HUES64 (cell line): ENCODE measurements at regions not wholly inside any gene's neighbourhood (a gene's known extent, or its start where the extent isn't known, plus 50 kb on each side); places are given as distances from the start of the nearest gene placed in this dataset.

ENCODE experiments used
- H3K27ac ChIP-seq: 2 replicates; pipeline ENCODE4 v1.7.0; 2013; ENCODE audit warnings: low read depth, low read length, inconsistent platforms
- H3K27me3 ChIP-seq: 2 replicates; pipeline ENCODE4 v1.6.1; 2013; ENCODE audit warnings: mild to moderate bottlenecking, low read length; ENCODE audit not compliant: insufficient read depth
- H3K36me3 ChIP-seq: 2 replicates; pipeline ENCODE4 v1.6.1; 2013; ENCODE audit warnings: mild to moderate bottlenecking, low read length; ENCODE audit not compliant: insufficient read depth
- H3K4me1 ChIP-seq: 2 replicates; pipeline ENCODE4 v1.6.1; 2013; ENCODE audit warnings: mild to moderate bottlenecking, low read length, moderate library complexity; ENCODE audit not compliant: insufficient read depth
- H3K4me3 ChIP-seq: 2 replicates; pipeline ENCODE4 v1.5.1; 2013; ENCODE audit warnings: mild to moderate bottlenecking, low read length, moderate library complexity
- H3K9ac ChIP-seq: 2 replicates; pipeline ENCODE4 v1.6.1; 2013; ENCODE audit warnings: mild to moderate bottlenecking, low read depth, low read length
- H3K9me3 ChIP-seq: 2 replicates; pipeline ENCODE4 v1.6.1; 2013; ENCODE audit warnings: low read depth, low read length; ENCODE audit not compliant: insufficient read depth
- WGBS: fragments of 150-250, 120-280 bp; methylation state at CpG from one replicate; pipeline ENCODE4 v1.1.7; 2013; ENCODE audit warnings: missing lambda C conversion rate; 5-methylcytosine and 5-hydroxymethylcytosine counted together

DNA sequence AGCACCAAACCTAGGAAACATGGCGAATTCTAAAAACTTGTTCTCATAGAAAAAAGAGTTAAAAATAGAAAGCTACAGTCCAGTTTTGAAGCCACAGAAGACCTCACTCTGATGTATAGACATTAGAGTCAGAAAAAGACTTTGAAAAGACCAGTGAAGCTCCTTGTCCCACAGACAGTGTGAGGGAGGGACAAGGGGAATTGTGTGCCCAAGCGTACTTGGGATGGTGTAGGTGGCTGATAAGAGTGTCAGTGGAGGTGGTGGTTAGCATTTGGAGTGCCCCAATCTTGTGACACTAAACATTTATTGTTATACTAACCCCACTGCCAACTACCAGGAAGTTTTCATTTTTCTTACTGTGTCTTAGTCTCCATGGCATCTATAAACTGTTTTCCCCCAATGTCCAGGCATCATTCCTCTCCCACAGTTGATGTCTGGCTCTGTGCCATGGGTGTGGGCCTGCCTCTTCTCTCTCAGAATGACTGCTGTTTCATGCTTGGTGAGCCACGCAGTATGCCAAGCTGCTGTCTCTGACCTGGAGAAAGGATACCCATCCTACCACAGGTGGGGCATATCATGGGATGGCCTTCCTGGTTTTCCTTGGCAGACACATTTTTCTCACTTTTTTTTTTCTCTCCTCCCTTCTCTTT is 161.4 kb downstream of the RPIA start:
- Histone ChIP-seq H3K4me3 (no peak overlapping the region), H3K9me3 (no peaks in the 10 kb centered on the region), H3K27ac (no peak overlapping the region), H3K9ac (no peak overlapping the region), H3K4me1 (peaks cover 11% of the 10 kb centered on the region), H3K36me3 (no peaks in the 10 kb centered on the region), H3K27me3 (no peaks in the 10 kb centered on the region)
- 95% methylated on average over 3 of the region's 3 CpGs for WGBS

DNA sequence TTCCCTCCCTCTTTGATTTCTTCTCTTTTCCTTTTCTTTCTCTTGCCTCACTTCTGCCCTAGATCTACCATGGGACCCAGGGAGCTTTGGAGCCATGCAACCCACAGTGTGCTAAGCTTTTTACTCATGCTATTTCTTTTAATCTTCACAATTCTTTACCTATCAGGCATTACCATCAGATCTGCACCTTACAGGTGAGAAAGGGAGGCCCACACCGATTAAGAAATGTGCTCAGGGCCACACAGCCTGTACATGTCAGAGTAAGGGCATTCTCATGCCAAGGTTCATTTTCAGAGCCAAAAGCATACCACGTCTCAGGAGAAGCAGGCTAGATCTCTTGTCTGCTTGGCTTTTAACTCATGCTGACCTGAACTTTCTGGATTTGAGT is 161.9 kb downstream of the RPIA start:
- no peaks in the 10 kb centered on the region for H3K36me3 ChIP-seq
- H3K27me3 ChIP-seq, result no peaks in the 10 kb centered on the region
- H3K4me3 ChIP-seq, result no peak overlapping the region
- H3K4me1 ChIP-seq, result peaks cover 16% of the 10 kb centered on the region
- H3K27ac ChIP-seq, result no peak overlapping the region
- H3K9ac ChIP-seq, result no peak overlapping the region
- no peaks in the 10 kb centered on the region for H3K9me3 ChIP-seq
- 91% methylated on average over 2 of the region's 2 CpGs for WGBS

DNA sequence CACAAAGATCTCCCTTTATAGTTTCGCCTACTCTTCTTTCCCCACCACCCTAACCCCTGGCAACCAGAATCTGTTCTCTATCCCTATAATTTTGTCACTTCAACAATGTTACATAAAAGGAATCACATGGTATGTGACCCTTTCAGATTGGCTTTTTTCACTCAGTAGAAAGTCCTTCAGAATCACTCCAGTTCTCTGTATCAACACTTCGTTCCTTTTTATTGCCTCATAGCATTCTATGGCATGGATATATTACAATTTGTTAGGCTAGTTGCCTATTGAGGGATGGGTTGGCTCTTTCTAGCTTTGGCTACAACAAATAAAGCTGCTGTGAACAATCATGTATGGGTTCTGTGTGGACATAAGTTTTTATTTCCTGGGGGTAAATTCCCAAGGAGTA is 163.1 kb downstream of the RPIA start:
- Histone ChIP-seq H3K4me3 (no peak overlapping the region), H3K9me3 (no peaks in the 10 kb centered on the region), H3K4me1 (peaks cover 23% of the 10 kb centered on the region), H3K36me3 (no peaks in the 10 kb centered on the region), H3K27ac (no peak overlapping the region), H3K9ac (no peak overlapping the region), H3K27me3 (no peaks in the 10 kb centered on the region)
- 94% methylated on average over 1 of the region's 2 CpGs for WGBS

- WGBS, result 67% methylated on average over 3 of the region's 3 CpGs
- no peaks in the 10 kb centered on the region for H3K27me3 ChIP-seq
- no peak overlapping the region for H3K27ac ChIP-seq
- no peak overlapping the region for H3K9ac ChIP-seq
- H3K9me3 ChIP-seq, result no peaks in the 10 kb centered on the region
- no peaks in the 10 kb centered on the region for H3K36me3 ChIP-seq
- no peak overlapping the region for H3K4me3 ChIP-seq
- peaks cover 23% of the 10 kb centered on the region for H3K4me1 ChIP-seq
These were observed 164.3 kb downstream of the RPIA start for GRCh38 chr2:88855620-88856408.

GRCh38 chr2:88856409-88857135 is 165.1 kb downstream of the RPIA start:
- Histone ChIP-seq H3K27me3 (no peaks in the 10 kb centered on the region), H3K9me3 (no peaks in the 10 kb centered on the region), H3K4me3 (no peak overlapping the region), H3K27ac (no peak overlapping the region), H3K4me1 (peaks cover 23% of the 10 kb centered on the region), H3K9ac (no peak overlapping the region), H3K36me3 (no peaks in the 10 kb centered on the region)
- WGBS, result 93% methylated on average over 2 of the region's 3 CpGs

GRCh38 chr2:88857274-88857741 is 165.8 kb downstream of the RPIA start:
- Histone ChIP-seq H3K4me3 (no peak overlapping the region), H3K27me3 (no peaks in the 10 kb centered on the region), H3K4me1 (peaks cover 23% of the 10 kb centered on the region), H3K36me3 (no peaks in the 10 kb centered on the region), H3K9ac (peak overlapping the region; percentile 37; the same call in 1 of the 2 replicates), H3K9me3 (no peaks in the 10 kb centered on the region), H3K27ac (no peak overlapping the region)
- 87% methylated on average over 9 of the region's 9 CpGs for WGBS

DNA sequence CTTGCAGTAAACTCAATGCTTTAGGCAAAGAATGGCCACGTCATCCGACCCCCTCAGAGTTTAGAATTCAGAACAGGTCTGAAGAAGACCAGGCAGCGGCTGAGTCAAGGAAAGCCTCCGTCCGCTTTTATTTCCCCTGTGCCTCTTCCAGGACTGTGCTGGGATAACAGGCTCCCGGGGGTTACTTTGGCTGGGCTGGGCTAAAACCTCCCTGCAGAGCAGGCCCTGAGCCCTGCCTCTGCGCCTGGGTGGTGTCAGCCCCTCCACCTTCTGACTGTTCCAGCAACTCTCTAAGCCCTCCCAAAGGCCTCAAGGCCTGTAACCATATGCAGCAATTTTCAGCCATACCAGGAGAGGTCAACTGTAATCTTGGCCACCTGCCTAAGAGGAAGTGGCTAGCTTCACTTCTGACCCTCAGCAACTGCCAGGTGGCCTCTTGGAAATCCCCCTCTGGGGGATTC is 166.5 kb downstream of the RPIA start:
- Histone ChIP-seq H3K4me1 (peaks cover 23% of the 10 kb centered on the region), H3K9ac (no peak overlapping the region), H3K4me3 (no peak overlapping the region), H3K27me3 (no peaks in the 10 kb centered on the region), H3K27ac (no peak overlapping the region), H3K9me3 (no peaks in the 10 kb centered on the region), H3K36me3 (no peaks in the 10 kb centered on the region)
- WGBS, result 62% methylated on average over 7 of the region's 7 CpGs

- Histone ChIP-seq H3K9ac (no peak overlapping the region), H3K36me3 (no peaks in the 10 kb centered on the region), H3K9me3 (no peaks in the 10 kb centered on the region), H3K27ac (no peak overlapping the region), H3K4me3 (no peak overlapping the region), H3K27me3 (no peaks in the 10 kb centered on the region), H3K4me1 (peaks cover 23% of the 10 kb centered on the region)
- 96% methylated on average over 16 of the region's 16 CpGs for WGBS
These were observed 168.0 kb downstream of the RPIA start for GRCh38 chr2:88859461-88859860.

- Histone ChIP-seq H3K4me1 (peaks cover 23% of the 10 kb centered on the region), H3K9ac (no peak overlapping the region), H3K9me3 (no peaks in the 10 kb centered on the region), H3K36me3 (no peaks in the 10 kb centered on the region), H3K4me3 (no peak overlapping the region), H3K27ac (no peak overlapping the region), H3K27me3 (no peaks in the 10 kb centered on the region)
- WGBS, result 94% methylated on average over 11 of the region's 11 CpGs
These were observed 169.1 kb downstream of the RPIA start for GRCh38 chr2:88860421-88861075.

DNA sequence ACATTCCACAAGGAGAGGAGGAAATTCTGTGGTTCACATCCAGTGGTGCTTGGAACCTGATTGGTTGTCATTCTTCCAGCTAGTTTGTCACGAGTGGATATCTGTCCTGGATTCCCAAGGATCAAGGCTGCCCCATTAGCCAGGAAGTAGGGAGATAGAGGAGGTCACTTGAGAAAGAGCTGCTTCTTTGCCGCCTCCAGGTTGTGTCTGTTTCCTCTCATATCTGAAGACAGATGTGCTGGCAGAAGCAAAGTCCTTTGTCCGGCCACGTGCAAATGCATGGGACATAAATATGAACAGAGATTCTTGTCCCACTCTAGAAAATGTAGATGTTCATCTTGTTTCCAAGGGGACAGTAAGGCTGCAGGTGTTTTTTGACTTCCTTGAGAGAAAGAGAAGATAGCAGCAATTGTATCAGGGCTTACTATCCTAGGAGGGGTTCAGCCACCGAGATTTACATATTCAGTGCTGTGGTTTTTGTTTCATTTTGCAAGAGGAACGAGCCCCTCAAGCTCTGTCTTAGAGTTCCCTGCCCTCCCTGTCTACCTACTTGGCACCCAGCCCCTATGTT is 174.4 kb downstream of the RPIA start:
- 74% methylated on average over 6 of the region's 6 CpGs for WGBS
- no peaks in the 10 kb centered on the region for H3K27me3 ChIP-seq
- no peaks in the 10 kb centered on the region for H3K36me3 ChIP-seq
- no peaks in the 10 kb centered on the region for H3K9me3 ChIP-seq
- no peaks in the 10 kb centered on the region for H3K4me1 ChIP-seq
- no peak overlapping the region for H3K4me3 ChIP-seq
- no peak overlapping the region for H3K27ac ChIP-seq
- no peak overlapping the region for H3K9ac ChIP-seq
